MM.1S (cell line): ENCODE measurements at regions not wholly inside any gene's neighbourhood (a gene's known extent, or its start where the extent isn't known, plus 50 kb on each side); places are given as distances from the start of the nearest gene placed in this dataset.

Experiments
- DNase-seq: peaks from one replicate; pipeline ENCODE4 v3.0.0-alpha.2; 2015
- H2AFZ ChIP-seq: fragments of 300-600 bp; sonication (generic); 2 replicates; pipeline ENCODE4 v1.6.0; 2016; ENCODE audit warnings: antibody characterized with exemption, low read length
- H3F3A ChIP-seq: fragments of 300-600 bp; sonication (generic); 2 replicates; pipeline ENCODE4 v1.6.1; 2016; ENCODE audit warnings: mild to moderate bottlenecking, antibody characterized with exemption, low read length, moderate library complexity, mixed read lengths; ENCODE audit not compliant: insufficient read depth
- H3K27ac ChIP-seq: fragments of 300-600 bp; sonication (generic); 2 replicates; pipeline ENCODE4 v1.5.1; 2016; ENCODE audit warnings: mild to moderate bottlenecking, low read length
- H3K27me3 ChIP-seq: fragments of 300-600 bp; sonication (generic); replicated peaks from 2 replicates; pipeline ENCODE4 v1.6.0; 2016; ENCODE audit warnings: low read length; ENCODE audit not compliant: insufficient read depth
- H3K36me3 ChIP-seq: fragments of 300-600 bp; sonication (generic); replicated peaks from 2 replicates; pipeline ENCODE4 v1.6.1; 2016; ENCODE audit warnings: mild to moderate bottlenecking, low read length, mixed read lengths; ENCODE audit not compliant: insufficient read depth
- H3K4me1 ChIP-seq: fragments of 300-600 bp; sonication (generic); 2 replicates; pipeline ENCODE4 v1.6.1; 2016; ENCODE audit warnings: low read length, mixed read lengths
- H3K4me2 ChIP-seq: fragments of 300-600 bp; sonication (generic); 2 replicates; pipeline ENCODE4 v1.6.0; 2016; ENCODE audit warnings: low read depth, low read length
- H3K4me3 ChIP-seq: fragments of 300-600 bp; sonication (generic); 2 replicates; pipeline ENCODE4 v1.5.1; 2016; ENCODE audit warnings: low read length, mixed read lengths
- H3K79me2 ChIP-seq: fragments of 300-600 bp; sonication (generic); 2 replicates; pipeline ENCODE4 v1.6.1; 2016; ENCODE audit warnings: mixed run types, low read length, mixed read lengths
- H3K9ac ChIP-seq: fragments of 300-600 bp; sonication (generic); 2 replicates; pipeline ENCODE4 v1.6.1; 2016; ENCODE audit warnings: low read length, mixed read lengths
- H3K9me2 ChIP-seq: fragments of 300-600 bp; sonication (generic); replicated peaks from 2 replicates; pipeline ENCODE4 v1.6.1; 2016; ENCODE audit warnings: mild to moderate bottlenecking, low read length, mixed read lengths; ENCODE audit not compliant: insufficient read depth
- H3K9me3 ChIP-seq: fragments of 300-600 bp; sonication (generic); replicated peaks from 2 replicates; pipeline ENCODE4 v1.6.1; 2016; ENCODE audit warnings: mild to moderate bottlenecking, low read length, mixed read lengths; ENCODE audit not compliant: insufficient read depth
- H4K20me1 ChIP-seq: fragments of 300-600 bp; sonication (generic); 2 replicates; pipeline ENCODE4 v1.6.1; 2016; ENCODE audit warnings: mild to moderate bottlenecking, low read length, moderate library complexity, mixed read lengths; ENCODE audit not compliant: insufficient read depth
- EZH2 ChIP-seq: fragments of 300-600 bp; sonication (generic); optimal IDR thresholded peaks from 2 replicates; pipeline ENCODE3; 2017; ENCODE audit warnings: low read depth, mild to moderate bottlenecking, antibody characterized with exemption, low read length, mixed read lengths
- EZH2phosphoT487 ChIP-seq: fragments of 300-600 bp; sonication (generic); IDR thresholded peaks from 2 replicates; pipeline ENCODE4 v1.6.1; 2018; ENCODE audit warnings: antibody characterized with exemption, low read length
- TF ChIP-seq, protein P1 (sequence below): fragments of 300-600 bp; sonication (generic); IDR thresholded peaks from 2 replicates; pipeline ENCODE4 v1.5.1; 2016; ENCODE audit warnings: antibody characterized with exemption, low read length, mixed read lengths

DNA sequence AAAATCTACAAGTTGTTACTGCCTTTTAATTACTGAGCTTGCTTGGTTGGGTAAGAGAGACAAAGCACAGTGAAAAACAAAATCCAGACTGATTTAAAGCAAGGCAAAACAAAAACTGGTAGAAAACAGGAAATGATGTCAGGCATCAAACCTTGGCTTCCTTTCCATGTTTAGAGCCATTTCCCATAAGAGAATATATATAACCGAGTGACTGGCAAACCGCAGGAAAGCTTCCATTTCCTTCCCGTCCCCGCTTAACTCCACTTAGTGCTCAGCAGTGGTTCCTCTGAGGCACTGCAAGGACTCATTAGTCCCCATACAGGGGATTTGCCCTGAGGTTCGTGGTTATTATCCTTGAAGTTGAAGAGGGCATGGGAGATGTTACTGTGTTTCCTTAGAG, 446.3 kb downstream of the LPIN1 start:
- TF ChIP-seq, protein P1, sequence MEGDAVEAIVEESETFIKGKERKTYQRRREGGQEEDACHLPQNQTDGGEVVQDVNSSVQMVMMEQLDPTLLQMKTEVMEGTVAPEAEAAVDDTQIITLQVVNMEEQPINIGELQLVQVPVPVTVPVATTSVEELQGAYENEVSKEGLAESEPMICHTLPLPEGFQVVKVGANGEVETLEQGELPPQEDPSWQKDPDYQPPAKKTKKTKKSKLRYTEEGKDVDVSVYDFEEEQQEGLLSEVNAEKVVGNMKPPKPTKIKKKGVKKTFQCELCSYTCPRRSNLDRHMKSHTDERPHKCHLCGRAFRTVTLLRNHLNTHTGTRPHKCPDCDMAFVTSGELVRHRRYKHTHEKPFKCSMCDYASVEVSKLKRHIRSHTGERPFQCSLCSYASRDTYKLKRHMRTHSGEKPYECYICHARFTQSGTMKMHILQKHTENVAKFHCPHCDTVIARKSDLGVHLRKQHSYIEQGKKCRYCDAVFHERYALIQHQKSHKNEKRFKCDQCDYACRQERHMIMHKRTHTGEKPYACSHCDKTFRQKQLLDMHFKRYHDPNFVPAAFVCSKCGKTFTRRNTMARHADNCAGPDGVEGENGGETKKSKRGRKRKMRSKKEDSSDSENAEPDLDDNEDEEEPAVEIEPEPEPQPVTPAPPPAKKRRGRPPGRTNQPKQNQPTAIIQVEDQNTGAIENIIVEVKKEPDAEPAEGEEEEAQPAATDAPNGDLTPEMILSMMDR, result no peak
- no peak for TF ChIP-seq EZH2
- no peak for TF ChIP-seq EZH2phosphoT487
- H3K9ac ChIP-seq, result no peak overlapping the region
- H2AFZ ChIP-seq, result no peak overlapping the region
- no peaks in the 10 kb centered on the region for H3K4me1 ChIP-seq
- H3K9me3 ChIP-seq, result no peaks in the 10 kb centered on the region
- H3F3A ChIP-seq, result no peaks in the 10 kb centered on the region
- H3K27me3 ChIP-seq, result no peaks in the 10 kb centered on the region
- H3K27ac ChIP-seq, result no peak overlapping the region
- no peak overlapping the region for H3K4me3 ChIP-seq
- H4K20me1 ChIP-seq, result no peaks in the 10 kb centered on the region
- no peaks in the 10 kb centered on the region for H3K9me2 ChIP-seq
- DNase-seq, result no peak
- no peaks in the 10 kb centered on the region for H3K36me3 ChIP-seq
- H3K79me2 ChIP-seq, result no peaks in the 10 kb centered on the region
- H3K4me2 ChIP-seq, result no peak overlapping the region

DNA sequence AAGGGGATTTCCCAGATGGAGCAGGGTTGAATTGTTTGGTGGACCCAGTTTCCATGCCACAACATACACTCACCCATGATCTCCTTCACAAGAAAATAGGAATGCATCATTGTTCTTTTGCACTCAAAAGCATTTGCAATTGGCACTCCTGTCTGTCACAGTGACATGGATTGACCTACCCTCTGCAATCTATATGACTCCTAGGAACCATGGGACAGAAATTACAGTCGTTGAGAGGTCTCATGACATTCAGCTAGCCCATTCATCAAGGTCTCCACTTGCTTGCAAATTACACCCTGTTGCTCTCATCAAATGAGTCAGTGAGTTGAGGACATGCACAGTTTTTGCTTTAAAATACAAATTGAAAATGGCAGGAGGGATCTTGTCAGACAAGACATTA, 448.5 kb downstream of the LPIN1 start:
- H3K4me2 ChIP-seq, result no peak overlapping the region
- no peaks in the 10 kb centered on the region for H3K9me3 ChIP-seq
- H3K4me3 ChIP-seq, result no peak overlapping the region
- no peaks in the 10 kb centered on the region for H4K20me1 ChIP-seq
- no peaks in the 10 kb centered on the region for H3K4me1 ChIP-seq
- H3K27me3 ChIP-seq, result no peaks in the 10 kb centered on the region
- no peaks in the 10 kb centered on the region for H3K36me3 ChIP-seq
- H3K27ac ChIP-seq, result no peak overlapping the region
- TF ChIP-seq, protein P1, result no peak
- TF ChIP-seq EZH2, result no peak
- TF ChIP-seq EZH2phosphoT487, result no peak
- no peaks in the 10 kb centered on the region for H3K9me2 ChIP-seq
- no peak overlapping the region for H3K9ac ChIP-seq
- no peaks in the 10 kb centered on the region for H3F3A ChIP-seq
- H2AFZ ChIP-seq, result no peak overlapping the region
- no peak for DNase-seq
- no peaks in the 10 kb centered on the region for H3K79me2 ChIP-seq

DNA sequence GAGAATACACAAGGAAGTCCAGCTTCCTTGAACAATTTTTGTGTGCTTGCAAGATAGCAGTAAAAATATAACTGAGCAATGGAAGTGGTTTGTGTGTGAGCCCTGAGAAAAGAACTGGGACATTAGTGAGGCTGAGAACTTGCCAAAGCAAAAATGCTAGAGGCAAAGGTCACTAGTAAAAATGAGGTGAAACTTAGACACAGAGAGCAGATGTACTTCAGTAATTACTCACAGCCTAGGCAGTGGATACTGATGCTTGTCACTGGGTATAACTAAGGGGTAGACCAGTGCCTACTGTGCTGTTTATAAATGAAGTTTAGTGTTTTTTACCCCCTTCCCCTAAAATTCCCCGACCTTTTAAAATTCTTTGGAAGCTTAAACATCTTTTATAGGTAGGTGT, 450.1 kb downstream of the LPIN1 start:
- Histone ChIP-seq H3K36me3 (no peaks in the 10 kb centered on the region), H3K9ac (no peak overlapping the region), H3K9me2 (no peaks in the 10 kb centered on the region), H2AFZ (no peak overlapping the region), H3K4me2 (no peak overlapping the region), H3K79me2 (no peaks in the 10 kb centered on the region), H3K27ac (no peak overlapping the region), H3K4me3 (no peak overlapping the region), H3K4me1 (no peaks in the 10 kb centered on the region), H3K27me3 (no peaks in the 10 kb centered on the region), H3F3A (no peaks in the 10 kb centered on the region), H4K20me1 (no peaks in the 10 kb centered on the region), H3K9me3 (no peaks in the 10 kb centered on the region)
- no peak for TF ChIP-seq EZH2
- no peak for TF ChIP-seq EZH2phosphoT487
- TF ChIP-seq, protein P1, result no peak
- no peak for DNase-seq
